ENCODE measurements at regions not wholly inside any gene's neighbourhood (a gene's known extent, or its start where the extent isn't known, plus 50 kb on each side); places are given as distances from the start of the nearest gene placed in this dataset.

- TF ChIP-seq CTCF (conservative IDR thresholded peaks at IDR 0.05; ENCODE audit: low read depth, low read length) = no peak
- no peak for TF ChIP-seq EZH2 (IDR thresholded peaks at IDR 0.05; ENCODE audit: borderline replicate concordance, low read depth, low read length, poor library complexity, severe bottlenecking)
These were observed 439.5 kb upstream of the RGMB start for GRCh38 chr5:98333921-98334320.
